GM23338 (cell line): ENCODE measurements at regions not wholly inside any gene's neighbourhood (a gene's known extent, or its start where the extent isn't known, plus 50 kb on each side); places are given as distances from the start of the nearest gene placed in this dataset.

Experiments
- CTCF ChIP-seq, 2 experiments: fragments of 200-600 bp in 1 of 2; sonication (generic) in 1 of 2; conservative IDR thresholded peaks; 2 replicates each; pipeline versions ENCODE4 v1.5.1 to v1.6.1; 2016 to 2017; ENCODE audit warnings: antibody characterized with exemption in 2 of 2, low read depth in 2 of 2, mild to moderate bottlenecking in 2 of 2, moderate library complexity in 1 of 2
- EZH2 ChIP-seq: fragments of 200-600 bp; sonication (generic); IDR thresholded peaks from one replicate; pipeline ENCODE4 v1.8.0; 2017; ENCODE audit warnings: antibody characterized with exemption, mild to moderate bottlenecking, low read depth; ENCODE audit not compliant: unreplicated experiment

DNA sequence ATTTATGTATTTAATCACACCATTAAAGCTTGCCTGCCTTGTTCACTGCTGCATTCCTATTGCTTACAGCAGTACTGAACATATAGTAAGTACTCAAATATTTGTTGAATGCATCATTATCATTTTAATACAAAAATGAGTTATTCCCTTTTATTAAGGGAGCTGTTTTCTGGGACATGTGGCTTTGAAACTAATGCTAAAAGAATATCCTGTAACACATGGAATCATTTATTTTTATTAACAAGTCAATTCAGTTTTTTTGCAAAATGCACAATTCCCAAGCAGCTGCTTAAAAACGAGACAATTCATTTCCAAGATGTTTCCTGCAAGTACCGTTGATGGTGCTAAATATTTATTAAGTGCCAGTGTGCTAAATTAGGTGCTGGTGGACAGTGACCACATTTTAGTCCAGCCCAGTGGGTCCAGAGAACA lies 148.3 kb upstream of the NR3C1 start:
- no peak for TF ChIP-seq CTCF (conservative IDR thresholded peaks at IDR 0.05; ENCODE audit: low read depth in 2 of 2)
- TF ChIP-seq EZH2, result no peak
